Tibial nerve (tissue), 4 donors: ENCODE measurements at regions not wholly inside any gene's neighbourhood (a gene's known extent, or its start where the extent isn't known, plus 50 kb on each side); places are given as distances from the start of the nearest gene placed in this dataset.

Source experiments
- DNase-seq, 2 donors: peaks; one replicate each; pipeline ENCODE4 v3.0.0-alpha.2; 2019; ENCODE audit warnings: low spot score in 2 of 2
- H3K27ac ChIP-seq, 4 donors: fragments of 200-600 bp; sonication (generic) in 3 of 4; one replicate each; pipeline ENCODE4 v1.5.1; 2017 to 2019; ENCODE audit warnings: mild to moderate bottlenecking in 1 of 4
- H3K27me3 ChIP-seq, 2 donors: fragments of 200-600 bp; sonication (generic) in 1 of 2; one replicate each; pipeline versions ENCODE4 v1.5.1 to v1.6.0; 2017 to 2019
- H3K36me3 ChIP-seq, 3 donors: fragments of 200-600 bp; sonication (generic); one replicate each; pipeline ENCODE4 v1.5.1; 2018 to 2019
- H3K4me1 ChIP-seq, 4 donors: fragments of 200-600 bp; sonication (generic) in 3 of 4; one replicate each; pipeline ENCODE4 v1.5.1; 2017 to 2019
- H3K4me3 ChIP-seq, 4 donors: fragments of 200-600 bp; sonication (generic) in 3 of 4; one replicate each; pipeline ENCODE4 v1.5.1; 2017 to 2019; ENCODE audit warnings: mild to moderate bottlenecking in 1 of 4, moderate library complexity in 1 of 4
- H3K9me3 ChIP-seq, 4 donors: fragments of 200-600 bp; sonication (generic) in 3 of 4; one replicate each; pipeline ENCODE4 v1.5.1; 2017 to 2019
- CTCF ChIP-seq, 5 experiments: fragments of 200-600 bp in 3 of 5; fragments of 450-650 bp in 2 of 5; sonication (generic) in 3 of 5; IDR thresholded peaks; one replicate each; pipeline ENCODE4 v1.5.1; 2016 to 2019; ENCODE audit warnings: antibody characterized with exemption in 5 of 5, mild to moderate bottlenecking in 3 of 5, moderate library complexity in 2 of 5
- EP300 ChIP-seq, 2 donors: sonication (generic); formaldehyde crosslinking; IDR thresholded peaks; one replicate each; pipeline ENCODE4 v1.6.1; 2017; ENCODE audit warnings: antibody characterized with exemption in 2 of 2, mild to moderate bottlenecking in 1 of 2
- POLR2A ChIP-seq, 2 donors: fragments of 450-650 bp; IDR thresholded peaks; one replicate each; pipeline ENCODE4 v1.6.1; 2017; ENCODE audit warnings: antibody characterized with exemption in 2 of 2, mild to moderate bottlenecking in 2 of 2, moderate library complexity in 2 of 2
- WGBS, 2 donors: methylation state at CpG; one replicate each; pipeline ENCODE4 v1.1.5; 2018; 5-methylcytosine and 5-hydroxymethylcytosine counted together

GRCh38 chr1:114316204-114316603 is 162.5 kb upstream of the SYT6 start:
- H3K27me3 ChIP-seq: no peaks in the 10 kb centered on the region
- no peak for DNase-seq
- no peak overlapping the region for H3K4me3 ChIP-seq
- H3K36me3 ChIP-seq: no peaks in the 10 kb centered on the region
- no peak overlapping the region for H3K27ac ChIP-seq
- no peak for TF ChIP-seq EP300 (IDR thresholded peaks at IDR 0.05)
- no peak for TF ChIP-seq POLR2A (IDR thresholded peaks at IDR 0.05)
- no peak for TF ChIP-seq CTCF (IDR thresholded peaks at IDR 0.05)
- 79 to 85% methylated on average over 3 of the region's 3 CpGs for WGBS, 2 donors
- H3K4me1 ChIP-seq: no peaks in the 10 kb centered on the region
- H3K9me3 ChIP-seq: no peaks in the 10 kb centered on the region

GRCh38 chr1:114315631-114316030 is 162.0 kb upstream of the SYT6 start:
- Histone ChIP-seq H3K27ac (no peak overlapping the region), H3K9me3 (no peaks in the 10 kb centered on the region), H3K4me3 (no peak overlapping the region), H3K36me3 (no peaks in the 10 kb centered on the region), H3K27me3 (no peaks in the 10 kb centered on the region), H3K4me1 (peaks cover 0 to 3% (median 0%) of the 10 kb centered on the region in 4 donors)
- TF ChIP-seq CTCF (IDR thresholded peaks at IDR 0.05) (no peak), EP300 (IDR thresholded peaks at IDR 0.05) (no peak)
- no peak for DNase-seq

- no peaks in the 10 kb centered on the region for H3K36me3 ChIP-seq
- WGBS, 2 donors: 61 to 75% methylated on average over 3 of the region's 3 CpGs
- no peaks in the 10 kb centered on the region for H3K9me3 ChIP-seq
- peaks cover 0 to 5% (median 0%) of the 10 kb centered on the region in 4 donors for H3K4me1 ChIP-seq
- DNase-seq: no peak
- H3K4me3 ChIP-seq: no peak overlapping the region
- no peak overlapping the region for H3K27ac ChIP-seq
- TF ChIP-seq CTCF (IDR thresholded peaks at IDR 0.05): no peak
- no peak for TF ChIP-seq EP300 (IDR thresholded peaks at IDR 0.05)
- TF ChIP-seq POLR2A (IDR thresholded peaks at IDR 0.05): no peak
- H3K27me3 ChIP-seq: no peaks in the 10 kb centered on the region
Measured at GRCh38 chr1:114314576-114314975, 160.9 kb upstream of the SYT6 start.

GRCh38 chr1:114314098-114314497 is 160.4 kb upstream of the SYT6 start:
- Histone ChIP-seq H3K9me3 (no peaks in the 10 kb centered on the region), H3K27me3 (no peaks in the 10 kb centered on the region), H3K4me3 (no peak overlapping the region), H3K27ac (no peak overlapping the region), H3K4me1 (peaks cover 0 to 5% (median 0%) of the 10 kb centered on the region in 4 donors), H3K36me3 (no peaks in the 10 kb centered on the region)
- WGBS, 2 donors: 100% methylated on average over 1 of the region's 1 CpG
- no peak for DNase-seq
- TF ChIP-seq EP300 (IDR thresholded peaks at IDR 0.05): no peak

GRCh38 chr1:114310695-114311271 is 157.1 kb upstream of the SYT6 start:
- TF ChIP-seq CTCF (IDR thresholded peaks at IDR 0.05): no peak
- TF ChIP-seq EP300 (IDR thresholded peaks at IDR 0.05): no peak
- TF ChIP-seq POLR2A (IDR thresholded peaks at IDR 0.05): no peak
- peaks cover 0 to 5% (median 0%) of the 10 kb centered on the region in 4 donors for H3K4me1 ChIP-seq
- H3K36me3 ChIP-seq: no peaks in the 10 kb centered on the region
- DNase-seq: no peak
- no peak overlapping the region for H3K27ac ChIP-seq
- H3K9me3 ChIP-seq: peaks cover 0 to 3% (median 0%) of the 10 kb centered on the region in 4 donors
- WGBS, 2 donors: 32 to 36% methylated on average over 3 of the region's 3 CpGs
- no peaks in the 10 kb centered on the region for H3K27me3 ChIP-seq
- no peak overlapping the region for H3K4me3 ChIP-seq

GRCh38 chr1:114302821-114303220 is 149.2 kb upstream of the SYT6 start:
- 96 to 98% methylated on average over 2 of the region's 2 CpGs for WGBS, 2 donors
- H3K36me3 ChIP-seq: no peaks in the 10 kb centered on the region
- peaks cover 0 to 7% (median 0%) of the 10 kb centered on the region in 4 donors for H3K4me1 ChIP-seq
- peaks cover 0 to 6% (median 0%) of the 10 kb centered on the region in 4 donors for H3K9me3 ChIP-seq
- H3K27ac ChIP-seq: no peak overlapping the region
- no peak overlapping the region for H3K4me3 ChIP-seq
- no peak for TF ChIP-seq POLR2A (IDR thresholded peaks at IDR 0.05)
- no peak for TF ChIP-seq CTCF (IDR thresholded peaks at IDR 0.05)
- no peak for TF ChIP-seq EP300 (IDR thresholded peaks at IDR 0.05)
- DNase-seq: no peak
- no peaks in the 10 kb centered on the region for H3K27me3 ChIP-seq
